Stimulated activated CD8-positive, alpha-beta memory T cell treated with anti-CD3 and anti-CD28 coated beads, Interleukin-2, amount 100 ng/mL, for 48 hours (primary cell): ENCODE measurements at regions not wholly inside any gene's neighbourhood (a gene's known extent, or its start where the extent isn't known, plus 50 kb on each side); places are given as distances from the start of the nearest gene placed in this dataset.
"Not testable (repeated sequence)": the region's sequence is repeated elsewhere in the genome, so short reads cannot be mapped to it uniquely, and the experiment has no call there.

Experiments
- DNase-seq, 2 donors: peaks; one replicate each; pipeline ENCODE4 v3.0.0-alpha.2; 2020; ENCODE audit warnings: low read depth in 2 of 2

- not testable (repeated sequence) for DNase-seq
Measured at GRCh38 chr1:610538-610937, 75.9 kb downstream of the OR4F16 start.

- DNase-seq = not testable (repeated sequence)
Measured at GRCh38 chr1:609161-609560, 77.3 kb downstream of the OR4F16 start.

GRCh38 chr1:605279-605678 lies 81.2 kb downstream of the OR4F16 start:
- peak in 1 of 2 donors; percentile 24 for DNase-seq

GRCh38 chr1:588211-588610 lies 98.2 kb downstream of the OR4F16 start:
- not testable (repeated sequence) for DNase-seq

- DNase-seq = peak; percentile 52 to 59
Measured at GRCh38 chr1:585992-586391, 100.5 kb downstream of the OR4F16 start.
